T-helper 1 cell (primary cell): ENCODE measurements at regions not wholly inside any gene's neighbourhood (a gene's known extent, or its start where the extent isn't known, plus 50 kb on each side); places are given as distances from the start of the nearest gene placed in this dataset.
"Not testable (repeated sequence)": the region's sequence is repeated elsewhere in the genome, so short reads cannot be mapped to it uniquely, and the experiment has no call there.

Source experiments
- DNase-seq, 5 donors: peaks; one replicate each; pipeline ENCODE4 v3.0.0-alpha.2; 2012 to 2020

DNA sequence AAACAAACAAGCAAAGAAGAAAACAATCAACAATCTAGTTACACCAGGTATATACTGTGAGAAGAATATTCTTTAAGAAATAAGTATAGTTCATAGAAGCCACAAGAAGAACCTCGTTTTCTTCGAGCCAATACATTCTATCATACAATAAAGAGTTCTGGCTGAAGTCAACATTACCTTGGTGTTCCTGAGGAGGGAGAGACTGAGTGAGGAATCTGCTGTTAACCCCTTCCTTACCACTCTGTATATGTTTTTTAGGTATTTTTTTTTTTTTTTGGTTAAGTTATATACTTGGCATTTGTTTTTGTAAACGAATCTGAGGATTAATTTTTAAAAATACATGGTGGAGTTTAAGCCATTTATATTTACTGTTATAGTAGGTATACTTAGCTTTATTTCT is 412.5 kb downstream of the NUP35 start:
- DNase-seq = no peak

- no peak for DNase-seq
Measured at GRCh38 chr2:183541766-183542165, 417.5 kb downstream of the NUP35 start.

GRCh38 chr2:183542606-183543005 is 418.4 kb downstream of the NUP35 start:
- no peak for DNase-seq

DNA sequence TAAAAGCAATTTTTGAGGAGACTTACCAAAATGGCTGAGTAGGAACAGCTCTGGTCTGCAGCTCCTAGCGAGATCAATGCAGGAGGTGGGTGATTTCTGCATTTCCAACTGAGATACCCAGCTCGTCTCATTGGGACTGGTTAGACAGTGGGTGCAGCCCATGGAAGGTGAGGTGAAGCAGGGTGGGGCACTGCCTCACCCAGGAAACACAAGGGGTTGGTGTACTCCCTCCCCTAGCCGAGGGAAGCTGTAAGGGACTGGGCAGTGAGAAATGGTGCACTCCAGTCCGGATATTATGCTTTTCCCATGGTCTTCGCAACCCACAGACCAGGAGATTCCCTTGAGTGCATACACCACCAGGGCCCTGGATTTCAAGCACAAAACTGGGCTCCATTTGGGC is 419.0 kb downstream of the NUP35 start:
- no peak for DNase-seq

- DNase-seq = no peak
Measured at GRCh38 chr2:183543731-183544130, 419.5 kb downstream of the NUP35 start.

DNA sequence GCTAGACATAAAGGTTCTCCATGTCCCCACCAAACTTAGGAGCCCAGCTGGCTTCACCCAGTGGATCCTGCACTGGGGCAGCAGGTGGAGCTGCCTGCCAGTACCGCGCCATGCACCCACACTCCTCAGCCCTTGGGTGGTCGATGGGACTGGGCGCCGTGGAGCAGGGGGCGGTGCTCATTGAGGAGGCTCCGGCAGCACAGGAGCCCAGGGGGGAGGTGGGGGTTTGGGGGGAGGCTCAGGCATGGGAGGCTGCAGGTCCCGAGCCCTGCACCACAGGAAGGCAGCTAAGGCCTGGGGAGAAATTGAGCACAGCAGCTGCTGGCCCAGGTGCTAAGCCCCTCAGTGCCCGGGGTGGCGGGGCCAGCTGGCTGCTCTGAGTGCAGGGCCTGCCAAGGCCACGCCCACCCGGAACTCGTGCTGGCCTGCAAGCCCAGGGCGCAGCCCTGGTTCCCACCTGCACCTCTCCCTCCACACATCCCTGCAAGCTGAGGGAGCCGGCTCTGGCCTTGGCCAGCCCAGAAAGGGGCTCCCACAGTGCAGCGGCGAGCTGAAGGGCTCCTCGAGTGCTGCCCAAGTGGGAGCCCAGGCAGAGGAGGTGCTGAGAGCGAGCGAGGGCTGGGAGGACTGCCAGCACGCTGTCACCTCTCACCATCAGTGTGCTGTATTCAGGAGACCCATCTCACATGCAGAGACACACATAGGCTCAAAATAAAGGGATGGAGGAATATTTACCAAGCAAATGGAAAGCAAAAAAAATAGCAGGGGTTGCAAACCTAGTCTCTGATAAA is 422.5 kb downstream of the NUP35 start:
- DNase-seq = not testable (repeated sequence)

DNA sequence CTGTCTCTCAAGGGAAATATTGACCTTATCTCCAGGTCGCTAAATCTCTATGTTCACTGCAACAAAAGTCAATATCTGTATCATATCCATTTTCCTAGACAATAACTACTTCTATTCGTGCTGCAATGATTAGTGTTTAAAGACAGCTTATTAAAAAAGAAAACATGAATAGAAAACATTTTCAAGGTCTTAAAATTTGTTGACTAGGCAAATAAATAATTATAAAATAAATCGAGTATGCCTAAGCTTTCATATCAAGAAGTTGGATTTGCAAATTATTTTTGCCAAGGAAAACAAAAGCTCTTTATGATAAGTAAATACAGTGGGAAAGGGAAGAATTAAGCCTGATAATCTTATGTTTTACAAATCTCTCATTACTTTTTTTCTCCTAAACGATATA is 428.5 kb downstream of the NUP35 start:
- no peak for DNase-seq

DNA sequence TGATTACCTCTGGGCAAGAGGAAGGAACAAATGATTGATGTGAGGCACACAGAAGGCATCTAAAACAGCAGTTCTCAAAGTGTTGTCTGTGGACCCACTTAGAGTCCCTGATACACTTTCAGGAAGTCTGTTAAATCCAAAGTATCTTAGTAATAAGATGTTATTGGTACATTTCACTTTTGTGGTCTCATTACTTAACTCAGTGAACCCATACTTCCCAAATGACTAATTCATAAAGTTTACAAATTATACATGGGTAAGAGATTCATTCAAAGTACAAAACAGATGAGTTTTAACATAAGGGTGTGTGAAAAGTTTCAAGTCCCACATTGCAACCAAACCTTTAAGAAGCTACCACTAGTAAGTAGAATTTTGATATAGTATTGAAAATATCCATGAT is 440.5 kb downstream of the NUP35 start:
- DNase-seq = no peak

DNA sequence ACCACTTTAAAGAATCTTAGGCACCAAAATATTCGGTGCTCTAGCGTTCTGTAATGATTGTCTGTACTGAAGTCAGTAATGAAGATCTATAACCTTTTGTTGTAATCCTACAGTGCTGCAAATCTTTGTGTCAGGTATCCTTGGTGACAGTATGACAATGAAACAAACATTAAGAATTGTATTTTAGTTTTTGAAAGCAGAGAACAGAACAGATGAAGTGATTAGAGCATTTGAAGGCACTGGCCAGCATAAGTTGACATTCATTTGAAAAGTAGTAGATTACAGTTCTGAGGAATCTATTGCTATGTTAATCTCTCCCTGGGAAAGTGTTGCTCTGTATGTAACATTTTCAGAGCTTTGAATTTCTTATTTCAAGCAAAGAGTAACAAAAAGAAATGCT is 451.2 kb downstream of the NUP35 start:
- DNase-seq = no peak

DNA sequence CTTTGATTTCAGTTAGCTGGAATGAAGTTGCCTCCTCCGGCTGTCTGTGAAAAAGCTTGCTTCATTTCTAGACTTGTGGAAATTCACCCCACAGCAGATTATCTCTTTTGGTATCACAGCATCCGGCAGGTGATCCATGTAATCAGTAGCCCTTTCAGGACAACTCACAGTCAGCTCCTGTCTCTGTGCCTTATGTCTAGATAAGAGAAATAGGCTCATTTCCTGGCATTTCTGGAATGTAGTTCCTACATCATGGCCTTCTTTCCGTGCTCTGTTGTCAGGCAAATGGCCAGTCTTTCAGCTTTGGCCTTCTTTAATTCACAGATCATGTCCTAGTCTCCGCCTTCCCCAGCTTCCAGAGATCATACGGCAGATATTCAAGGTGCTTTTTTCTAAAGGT is 455.4 kb downstream of the NUP35 start:
- no peak for DNase-seq

DNA sequence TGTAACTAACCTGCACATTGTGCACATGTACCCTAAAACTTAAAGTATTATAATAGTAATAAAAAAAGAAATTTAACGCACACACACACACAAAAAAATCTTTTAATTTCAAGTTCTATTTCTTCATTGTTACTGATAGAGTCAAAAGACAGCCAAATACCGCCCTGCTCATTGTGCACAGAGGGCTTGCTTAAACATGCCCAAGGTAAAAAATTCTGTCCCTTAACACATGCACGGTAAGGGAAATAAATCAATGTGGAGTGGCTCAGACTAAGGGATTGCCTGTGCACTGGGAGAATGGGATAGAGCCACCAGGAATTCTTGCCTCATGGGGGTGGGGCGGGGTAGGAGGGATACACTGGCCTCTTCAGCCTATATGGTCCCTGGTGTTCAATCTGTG is 468.0 kb downstream of the NUP35 start:
- DNase-seq = no peak

GRCh38 chr2:183594150-183594549 is 469.9 kb downstream of the NUP35 start:
- DNase-seq = no peak

GRCh38 chr2:183597841-183598240 is 473.6 kb downstream of the NUP35 start:
- DNase-seq = no peak

GRCh38 chr2:183604065-183604464 is 479.8 kb downstream of the NUP35 start:
- no peak for DNase-seq

GRCh38 chr2:183605440-183605839 is 481.2 kb downstream of the NUP35 start:
- DNase-seq = no peak

- no peak for DNase-seq
Measured at GRCh38 chr2:183606022-183606717, 481.9 kb downstream of the NUP35 start.

GRCh38 chr2:183606718-183607085 is 482.5 kb downstream of the NUP35 start:
- DNase-seq = no peak

DNA sequence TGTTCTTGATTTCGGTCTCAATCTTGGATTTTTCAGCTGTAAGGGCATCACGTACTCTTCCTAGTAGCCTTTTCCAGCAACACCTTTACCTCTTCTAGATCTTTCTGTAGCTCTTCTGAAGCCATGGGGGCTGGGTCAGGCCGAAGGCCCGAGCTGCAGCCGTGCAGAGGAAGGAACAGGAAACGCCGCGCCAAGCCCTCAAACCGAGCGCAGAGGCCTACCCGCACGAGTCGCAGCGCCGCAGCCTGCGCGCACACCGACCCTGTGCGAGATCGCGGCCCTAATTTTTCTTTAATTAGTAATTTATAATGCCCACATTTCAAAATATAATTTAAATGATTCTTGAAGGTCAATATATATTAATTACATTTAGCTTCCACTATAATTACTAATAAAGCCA is 483.8 kb downstream of the NUP35 start:
- DNase-seq = no peak

DNA sequence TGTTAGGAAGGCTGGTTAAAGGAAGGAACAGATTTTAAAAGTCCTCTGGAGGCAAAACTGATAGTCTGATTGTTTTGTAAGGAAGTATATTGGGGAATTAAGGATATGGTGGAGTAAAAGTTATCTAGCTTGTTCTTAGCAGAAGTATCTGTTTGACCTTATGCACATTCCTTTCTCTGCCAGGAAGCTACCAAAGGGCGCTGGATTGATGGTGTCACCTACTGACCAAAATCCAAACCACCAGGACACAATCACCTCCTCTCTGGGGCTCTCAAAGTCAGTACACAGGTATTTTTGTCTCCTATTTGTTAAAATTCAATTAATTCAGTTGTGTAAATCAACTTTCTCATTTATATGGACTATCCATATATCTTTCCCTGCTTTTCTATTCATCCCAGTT is 484.5 kb downstream of the NUP35 start:
- DNase-seq = no peak

- DNase-seq = no peak
Measured at GRCh38 chr2:183610724-183611123, 486.5 kb downstream of the NUP35 start.

DNA sequence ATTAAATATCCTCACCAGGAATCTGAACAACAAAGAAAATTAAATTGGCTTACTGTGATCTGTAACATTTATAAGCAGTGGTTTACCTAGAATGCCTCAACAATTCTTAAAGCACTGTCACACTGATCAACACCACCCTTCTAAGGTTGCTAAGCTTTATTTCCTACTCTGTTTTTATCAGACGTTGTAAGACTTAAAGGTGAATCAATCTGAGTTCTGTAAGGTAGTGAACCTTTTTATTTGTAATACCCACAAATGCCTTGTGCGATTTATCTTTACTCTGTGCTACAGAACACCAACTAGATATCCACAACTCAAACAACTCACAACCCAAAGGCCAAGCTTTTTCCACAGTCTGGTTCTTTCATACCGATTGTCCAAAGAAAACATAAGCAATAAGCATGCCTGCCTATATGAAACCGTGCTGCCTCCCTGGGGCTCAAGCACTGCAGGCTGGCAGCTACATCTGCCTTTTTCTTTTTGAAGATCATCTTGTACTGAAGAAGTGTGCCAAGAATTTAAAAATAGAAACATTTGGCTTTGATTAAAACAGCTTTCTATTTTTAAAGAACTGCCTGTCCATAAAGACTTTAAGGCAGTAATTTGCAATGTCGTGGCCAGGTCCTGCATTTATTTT is 490.7 kb downstream of the NUP35 start:
- DNase-seq = no peak

DNA sequence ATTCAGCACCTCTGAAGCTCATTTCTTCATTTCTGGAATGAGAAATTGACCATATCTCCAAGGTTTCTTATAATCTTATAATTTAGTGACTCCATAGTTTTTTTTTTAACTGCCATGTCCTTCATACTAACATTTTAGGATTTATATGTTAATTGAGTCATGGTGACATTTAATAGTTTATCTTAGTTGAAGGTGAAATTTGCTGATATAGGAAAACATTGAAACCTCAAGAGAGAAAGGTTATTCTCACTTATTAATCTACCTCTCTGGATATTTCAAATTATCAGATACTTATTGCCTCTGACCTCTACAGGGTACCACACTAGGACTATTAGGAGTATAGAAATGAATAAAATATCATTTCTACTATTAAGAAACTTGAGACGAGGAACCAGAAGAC is 499.0 kb downstream of the NUP35 start:
- DNase-seq = no peak

DNA sequence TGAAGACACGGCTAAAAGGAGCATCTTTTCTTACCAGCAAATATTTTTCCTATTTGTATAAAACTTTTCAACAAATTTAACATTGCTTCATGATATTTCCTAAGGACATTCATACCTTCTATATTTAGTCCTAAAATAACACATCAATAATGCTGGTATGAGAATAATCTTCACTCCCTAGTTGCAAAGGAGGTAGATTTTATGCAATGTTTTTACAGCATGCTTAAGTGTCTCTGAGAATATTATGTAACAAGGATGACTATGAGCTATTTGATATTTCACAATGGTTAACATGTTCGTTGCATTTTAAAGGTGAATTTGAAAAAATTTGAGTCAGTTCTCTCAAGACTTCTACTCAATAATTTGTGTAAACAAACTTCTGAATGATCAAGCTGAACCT is 506.7 kb downstream of the NUP35 start:
- DNase-seq = no peak

- DNase-seq = no peak
Measured at GRCh38 chr2:183656121-183656520, 531.9 kb downstream of the NUP35 start.
